Osteoblast (primary cell): ENCODE measurements at regions not wholly inside any gene's neighbourhood (a gene's known extent, or its start where the extent isn't known, plus 50 kb on each side); places are given as distances from the start of the nearest gene placed in this dataset.

Source experiments
- DNase-seq: peaks from one replicate; pipeline ENCODE4 v3.0.0; 2011; ENCODE audit warnings: low spot score, mixed read lengths; ENCODE audit not compliant: insufficient read length; ENCODE audit errors: missing footprints
- H2AFZ ChIP-seq: 2 replicates; pipeline ENCODE4 v1.6.0; 2011; ENCODE audit warnings: mild to moderate bottlenecking, low read length
- H3K27ac ChIP-seq: 2 replicates; pipeline ENCODE4 v1.5.1; 2011; ENCODE audit warnings: mild to moderate bottlenecking, low read depth, low read length, moderate library complexity
- H3K27me3 ChIP-seq: 2 replicates; pipeline ENCODE4 v1.6.0; 2012; ENCODE audit warnings: mild to moderate bottlenecking, control low read depth, inconsistent platforms, low read length, moderate library complexity; ENCODE audit not compliant: insufficient read depth
- H3K36me3 ChIP-seq: 2 replicates; pipeline ENCODE4 v1.5.1; 2011; ENCODE audit warnings: mild to moderate bottlenecking, low read length, control low read depth, moderate library complexity; ENCODE audit not compliant: insufficient read depth
- H3K4me1 ChIP-seq: 2 replicates; pipeline ENCODE4 v1.5.1; 2011; ENCODE audit warnings: mild to moderate bottlenecking, low read length, control low read depth, moderate library complexity; ENCODE audit not compliant: insufficient read depth
- H3K4me2 ChIP-seq: 2 replicates; pipeline ENCODE4 v1.6.0; 2011; ENCODE audit warnings: mild to moderate bottlenecking, low read length; ENCODE audit not compliant: insufficient read depth
- H3K4me3 ChIP-seq: fragments of 200-600 bp; sonication (generic); 3 replicates; pipeline ENCODE4 v1.5.1; 2012; ENCODE audit warnings: mild to moderate bottlenecking, low read length, inconsistent platforms; ENCODE audit not compliant: insufficient read depth
- H3K79me2 ChIP-seq: 2 replicates; pipeline ENCODE4 v1.6.0; 2012; ENCODE audit warnings: mild to moderate bottlenecking, low read length, control low read depth, inconsistent platforms; ENCODE audit not compliant: insufficient read depth
- H3K9me3 ChIP-seq: 2 replicates; pipeline ENCODE4 v1.5.1; 2011; ENCODE audit warnings: low read depth, low read length, control low read depth
- H4K20me1 ChIP-seq: 2 replicates; pipeline ENCODE4 v1.6.0; 2012; ENCODE audit warnings: mild to moderate bottlenecking, low read length, control low read depth; ENCODE audit not compliant: insufficient read depth
- TF ChIP-seq, protein P1 (sequence below): IDR thresholded peaks from 2 replicates; pipeline ENCODE4 v1.5.1; 2011; ENCODE audit warnings: mild to moderate bottlenecking, low read depth, low read length, moderate library complexity; ENCODE audit errors: extremely low read depth

DNA sequence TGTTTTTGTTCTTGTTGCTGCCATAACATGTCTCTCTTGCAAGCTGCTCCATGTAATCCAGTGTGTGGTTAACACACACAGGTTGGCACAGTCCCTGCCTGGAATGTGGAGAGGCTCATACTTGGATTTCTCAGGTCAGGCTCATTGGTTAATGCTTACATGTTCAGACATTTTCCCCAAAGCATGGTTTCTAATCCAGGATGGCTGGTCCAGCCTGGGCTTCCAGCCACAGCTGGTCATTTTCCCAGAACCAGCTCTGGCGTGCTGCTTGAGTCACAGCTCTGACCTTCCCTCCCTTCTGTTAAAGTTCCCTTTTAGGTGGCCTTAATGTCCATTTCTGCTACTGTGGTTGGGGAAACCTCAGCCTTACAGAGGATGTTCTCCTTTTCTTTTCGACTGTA is 294.3 kb downstream of the TAF11L14 start:
- no peak overlapping the region for H3K4me3 ChIP-seq
- DNase-seq, result no peak
- no peaks in the 10 kb centered on the region for H4K20me1 ChIP-seq
- H3K27me3 ChIP-seq, result no peaks in the 10 kb centered on the region
- H3K9me3 ChIP-seq, result peaks cover 3% of the 10 kb centered on the region
- no peaks in the 10 kb centered on the region for H3K4me1 ChIP-seq
- H3K36me3 ChIP-seq, result no peaks in the 10 kb centered on the region
- H3K27ac ChIP-seq, result no peak overlapping the region
- TF ChIP-seq, protein P1, sequence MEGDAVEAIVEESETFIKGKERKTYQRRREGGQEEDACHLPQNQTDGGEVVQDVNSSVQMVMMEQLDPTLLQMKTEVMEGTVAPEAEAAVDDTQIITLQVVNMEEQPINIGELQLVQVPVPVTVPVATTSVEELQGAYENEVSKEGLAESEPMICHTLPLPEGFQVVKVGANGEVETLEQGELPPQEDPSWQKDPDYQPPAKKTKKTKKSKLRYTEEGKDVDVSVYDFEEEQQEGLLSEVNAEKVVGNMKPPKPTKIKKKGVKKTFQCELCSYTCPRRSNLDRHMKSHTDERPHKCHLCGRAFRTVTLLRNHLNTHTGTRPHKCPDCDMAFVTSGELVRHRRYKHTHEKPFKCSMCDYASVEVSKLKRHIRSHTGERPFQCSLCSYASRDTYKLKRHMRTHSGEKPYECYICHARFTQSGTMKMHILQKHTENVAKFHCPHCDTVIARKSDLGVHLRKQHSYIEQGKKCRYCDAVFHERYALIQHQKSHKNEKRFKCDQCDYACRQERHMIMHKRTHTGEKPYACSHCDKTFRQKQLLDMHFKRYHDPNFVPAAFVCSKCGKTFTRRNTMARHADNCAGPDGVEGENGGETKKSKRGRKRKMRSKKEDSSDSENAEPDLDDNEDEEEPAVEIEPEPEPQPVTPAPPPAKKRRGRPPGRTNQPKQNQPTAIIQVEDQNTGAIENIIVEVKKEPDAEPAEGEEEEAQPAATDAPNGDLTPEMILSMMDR, result no peak
- no peaks in the 10 kb centered on the region for H3K79me2 ChIP-seq
- H3K4me2 ChIP-seq, result no peak overlapping the region
- H2AFZ ChIP-seq, result no peak overlapping the region

DNA sequence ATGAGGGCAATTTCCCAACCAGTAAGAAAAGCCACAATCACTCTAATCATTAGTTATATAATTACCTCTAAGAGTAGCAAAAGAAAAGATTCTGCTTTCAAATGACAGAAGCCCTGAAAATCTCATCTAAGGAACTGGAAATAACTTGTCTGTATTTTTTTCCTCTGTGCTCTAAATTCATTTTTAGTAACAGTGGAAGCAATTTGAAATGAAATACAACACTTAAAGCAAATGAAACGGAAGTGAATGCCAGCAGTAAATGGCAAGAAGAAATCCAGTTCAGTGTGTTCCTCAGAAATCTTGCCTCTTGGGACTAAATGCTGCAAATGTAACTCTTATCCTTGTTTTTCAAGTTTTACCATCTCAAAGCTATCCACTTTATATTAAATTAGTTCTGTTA is 294.9 kb downstream of the TAF11L14 start:
- no peak overlapping the region for H3K4me3 ChIP-seq
- H3K36me3 ChIP-seq, result no peaks in the 10 kb centered on the region
- peaks cover 3% of the 10 kb centered on the region for H3K9me3 ChIP-seq
- H3K27ac ChIP-seq, result no peak overlapping the region
- H2AFZ ChIP-seq, result no peak overlapping the region
- H3K27me3 ChIP-seq, result no peaks in the 10 kb centered on the region
- H4K20me1 ChIP-seq, result no peaks in the 10 kb centered on the region
- no peak for DNase-seq
- TF ChIP-seq, protein P1, result no peak
- H3K4me2 ChIP-seq, result no peak overlapping the region
- H3K79me2 ChIP-seq, result no peaks in the 10 kb centered on the region
- no peaks in the 10 kb centered on the region for H3K4me1 ChIP-seq

DNA sequence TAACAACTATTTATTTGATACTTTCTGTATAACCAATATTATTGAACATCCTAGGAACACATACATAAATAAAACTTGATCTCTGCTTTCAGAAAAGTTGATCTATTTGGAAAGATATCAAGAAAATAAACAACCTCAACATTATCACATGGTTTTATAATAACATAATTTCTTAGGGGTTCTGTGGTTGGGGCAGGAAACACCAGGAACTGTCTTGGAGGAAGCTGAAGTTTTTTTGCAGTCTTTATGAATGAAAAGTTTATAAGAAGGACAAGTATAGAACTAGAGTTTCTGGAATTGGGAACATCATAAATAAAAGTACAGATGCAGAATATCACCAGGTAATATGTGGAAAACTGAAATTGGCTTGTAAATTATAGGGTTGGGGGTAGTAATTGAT is 296.1 kb downstream of the TAF11L14 start:
- no peak for DNase-seq
- Histone ChIP-seq H3K4me3 (no peak overlapping the region), H3K79me2 (no peaks in the 10 kb centered on the region), H3K27me3 (no peaks in the 10 kb centered on the region), H4K20me1 (no peaks in the 10 kb centered on the region), H3K27ac (no peak overlapping the region), H3K36me3 (no peaks in the 10 kb centered on the region), H2AFZ (no peak overlapping the region), H3K4me1 (no peaks in the 10 kb centered on the region), H3K4me2 (no peak overlapping the region), H3K9me3 (peaks cover 3% of the 10 kb centered on the region)
- TF ChIP-seq, protein P1, result no peak

DNA sequence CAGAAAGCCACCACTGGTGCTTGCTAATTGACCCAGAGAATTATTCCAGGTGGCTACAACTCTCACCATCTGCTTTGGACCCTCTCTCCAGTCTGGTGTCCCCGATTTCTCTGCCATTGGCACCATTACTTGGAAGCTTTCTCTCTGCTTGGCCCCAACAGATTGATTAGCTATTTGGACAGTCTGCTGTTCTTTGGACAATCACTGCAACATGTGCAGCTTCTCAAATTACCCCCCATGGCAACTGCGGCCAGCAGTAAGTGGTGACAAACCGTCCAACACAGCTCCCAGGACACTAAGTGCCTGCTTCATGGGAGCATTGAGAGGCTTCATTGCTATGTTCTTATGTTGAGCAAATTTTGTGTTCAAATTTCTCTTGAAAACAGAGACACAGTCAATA is 309.8 kb downstream of the TAF11L14 start:
- Histone ChIP-seq H3K27ac (no peak overlapping the region), H3K4me2 (no peak overlapping the region), H4K20me1 (no peaks in the 10 kb centered on the region), H3K4me3 (no peak overlapping the region), H3K27me3 (no peaks in the 10 kb centered on the region), H3K9me3 (no peaks in the 10 kb centered on the region), H3K79me2 (no peaks in the 10 kb centered on the region), H2AFZ (no peak overlapping the region), H3K36me3 (no peaks in the 10 kb centered on the region), H3K4me1 (no peaks in the 10 kb centered on the region)
- TF ChIP-seq, protein P1, result no peak
- no peak for DNase-seq
